SK-N-SH (cell line): ENCODE measurements at regions not wholly inside any gene's neighbourhood (a gene's known extent, or its start where the extent isn't known, plus 50 kb on each side); places are given as distances from the start of the nearest gene placed in this dataset.

Source experiments
- CTCF ChIA-PET: fragments of 300-600, 350-600 bp; formaldehyde crosslinking; extraction: SDS; loops from one replicate; lab custom pipeline; 2021; lab: Yijun Ruan, JAX
- POLR2A ChIA-PET: fragments of 350-600 bp; sonication (Branson Sonifier 250); formaldehyde crosslinking; extraction: SDS; loops from one replicate; lab custom pipeline; 2020; ENCODE audit warnings: antibody characterized with exemption, inconsistent platforms; lab: Yijun Ruan, JAX
- DNase-seq: peaks from one replicate; pipeline ENCODE4 v3.0.0; 2012
- H2AFZ ChIP-seq: fragments of 200-600 bp; sonication (generic); 2 replicates; pipeline ENCODE4 v1.8.1; 2016; ENCODE audit warnings: antibody characterized with exemption, mild to moderate bottlenecking, low read depth
- H3F3A ChIP-seq: fragments of 200-600 bp; sonication (generic); replicated peaks from 2 replicates; pipeline ENCODE3; 2016; ENCODE audit warnings: antibody characterized with exemption, mild to moderate bottlenecking; ENCODE audit not compliant: insufficient read depth
- H3K27ac ChIP-seq, 2 experiments: fragments of 200-500 bp in 1 of 2; fragments of 200-600 bp in 1 of 2; sonication (Bioruptor generic) in 1 of 2; sonication (generic), shearing (Covaris generic) in 1 of 2; 2 replicates each; pipeline versions ENCODE4 v1.5.1 to v1.6.1; 2014 to 2016; ENCODE audit warnings: low read depth in 2 of 2, inconsistent platforms in 1 of 2, low read length in 1 of 2, mild to moderate bottlenecking in 1 of 2, mixed read lengths in 1 of 2
- H3K27me3 ChIP-seq: fragments of 200-600 bp; sonication (generic), shearing (Covaris generic); 2 replicates; pipeline ENCODE4 v1.6.1; 2016; ENCODE audit warnings: mixed run types; ENCODE audit not compliant: insufficient read depth
- H3K36me3 ChIP-seq, 2 experiments: fragments of 200-500 bp in 1 of 2; fragments of 200-600 bp in 1 of 2; sonication (Bioruptor generic) in 1 of 2; sonication (generic) in 1 of 2; replicated peaks in 1 of 2; 2 replicates each; pipeline versions ENCODE3 to v1.5.1; 2014 to 2016; ENCODE audit warnings: low read length in 1 of 2, mild to moderate bottlenecking in 1 of 2; ENCODE audit not compliant: insufficient read depth in 2 of 2, control insufficient read depth in 1 of 2
- H3K4me1 ChIP-seq, 2 experiments: fragments of 200-500 bp in 1 of 2; fragments of 200-600 bp in 1 of 2; sonication (Bioruptor generic) in 1 of 2; sonication (generic), shearing (Covaris generic) in 1 of 2; 2 replicates each; pipeline versions ENCODE4 v1.5.1 to v1.6.1; 2014 to 2016; ENCODE audit warnings: low read depth in 1 of 2, low read length in 1 of 2, mixed run types in 1 of 2; ENCODE audit not compliant: insufficient read depth in 2 of 2, control insufficient read depth in 1 of 2
- H3K4me2 ChIP-seq: fragments of 200-600 bp; sonication (generic), shearing (Covaris generic); 2 replicates; pipeline ENCODE4 v1.6.1; 2017; ENCODE audit warnings: mixed run types
- H3K4me3 ChIP-seq, 2 experiments: fragments of 200-500 bp in 1 of 2; fragments of 200-600 bp in 1 of 2; sonication (Bioruptor generic) in 1 of 2; sonication (generic), shearing (Covaris generic) in 1 of 2; 2 replicates each; pipeline versions ENCODE4 v1.5.1 to v1.8.1; 2014 to 2016; ENCODE audit warnings: low read depth in 2 of 2, inconsistent platforms in 1 of 2, low read length in 1 of 2, mild to moderate bottlenecking in 1 of 2, mixed read lengths in 1 of 2, moderate library complexity in 1 of 2
- H3K79me2 ChIP-seq: fragments of 200-600 bp; sonication (generic); 2 replicates; pipeline ENCODE4 v1.8.1; 2017; ENCODE audit warnings: mild to moderate bottlenecking; ENCODE audit not compliant: insufficient read depth
- H3K9ac ChIP-seq: fragments of 200-600 bp; sonication (generic); 2 replicates; pipeline ENCODE4 v1.6.1; 2017; ENCODE audit warnings: mixed run types
- H3K9me2 ChIP-seq: fragments of 200-600 bp; sonication (generic); 2 replicates; pipeline ENCODE4 v1.6.1; 2017; ENCODE audit warnings: mixed run types
- H3K9me3 ChIP-seq: fragments of 200-600 bp; sonication (generic); 2 replicates; pipeline ENCODE4 v1.6.1; 2017; ENCODE audit warnings: mixed run types, mild to moderate bottlenecking, moderate library complexity
- H4K20me1 ChIP-seq: fragments of 200-600 bp; sonication (generic); 2 replicates; pipeline ENCODE4 v1.6.1; 2017; ENCODE audit warnings: mild to moderate bottlenecking, mixed run types; ENCODE audit not compliant: insufficient read depth
- CHD2 ChIP-seq: fragments of 150-350 bp; IDR thresholded peaks from 2 replicates; pipeline ENCODE4 v1.6.1; 2018; ENCODE audit warnings: low read length; ENCODE audit not compliant: partially characterized antibody
- FOXJ3 ChIP-seq: sonication (generic); formaldehyde crosslinking; IDR thresholded peaks from 2 replicates; pipeline ENCODE4 v1.5.1; 2020; ENCODE audit warnings: mild to moderate bottlenecking, missing genetic modification reagents
- GABPA ChIP-seq: IDR thresholded peaks from 2 replicates; pipeline ENCODE4 v1.4.0; 2012; ENCODE audit warnings: low read depth, mild to moderate bottlenecking
- GATA2 ChIP-seq: sonication (generic); formaldehyde crosslinking; IDR thresholded peaks from 2 replicates; pipeline ENCODE4 v1.5.0; 2020; ENCODE audit warnings: mild to moderate bottlenecking, missing genetic modification reagents
- JUND ChIP-seq: IDR thresholded peaks from 2 replicates; pipeline ENCODE4 v1.4.0; 2012
- MXI1 ChIP-seq: IDR thresholded peaks from 2 replicates; pipeline ENCODE4 v1.6.1; 2012; ENCODE audit warnings: mild to moderate bottlenecking, low read depth, low read length, improper control_type of control experiment
- NFIC ChIP-seq: IDR thresholded peaks from 2 replicates; pipeline ENCODE4 v1.4.0; 2012; ENCODE audit warnings: borderline replicate concordance
- RCOR1 ChIP-seq: fragments of 150-350 bp; IDR thresholded peaks from 2 replicates; pipeline ENCODE4 v1.6.1; 2017; ENCODE audit warnings: antibody characterized with exemption, low read length
- RFX5 ChIP-seq: IDR thresholded peaks from 2 replicates; pipeline ENCODE4 v1.6.1; 2012; ENCODE audit warnings: mild to moderate bottlenecking, improper control_type of control experiment, low read length
- SIN3A ChIP-seq: IDR thresholded peaks from 2 replicates; pipeline ENCODE4 v1.6.1; 2012; ENCODE audit warnings: low read depth, mild to moderate bottlenecking, low read length, moderate library complexity, borderline replicate concordance
- SMC3 ChIP-seq: IDR thresholded peaks from 2 replicates; pipeline ENCODE4 v1.6.1; 2012; ENCODE audit warnings: low read depth, low read length, improper control_type of control experiment
- TCF12 ChIP-seq: IDR thresholded peaks from 2 replicates; pipeline ENCODE4 v1.4.0; 2012
- YY1 ChIP-seq: IDR thresholded peaks from 2 replicates; pipeline ENCODE4 v1.4.0; 2012; ENCODE audit warnings: low read depth, mild to moderate bottlenecking
- WGBS: methylation state at CpG from one replicate; pipeline ENCODE4 v1.1.6; 2017; ENCODE audit warnings: low lambda C conversion rate; 5-methylcytosine and 5-hydroxymethylcytosine counted together
- TF ChIP-seq, protein P1 (sequence below): IDR thresholded peaks from 2 replicates; pipeline ENCODE4 v1.6.1; 2012; ENCODE audit warnings: mild to moderate bottlenecking, low read depth, low read length, moderate library complexity
- TF ChIP-seq, protein P2 (sequence below): IDR thresholded peaks from 2 replicates; pipeline ENCODE4 v1.4.0; 2012; ENCODE audit warnings: low read depth, borderline replicate concordance
- TF ChIP-seq, protein P3 (sequence below): fragments of 150-350 bp; IDR thresholded peaks from 2 replicates; pipeline ENCODE4 v1.6.1; 2016; ENCODE audit warnings: mild to moderate bottlenecking, low read depth, low read length
- TF ChIP-seq, protein P4 (sequence below): IDR thresholded peaks from 2 replicates; pipeline ENCODE4; 2012
- TF ChIP-seq, protein P5 (sequence below): IDR thresholded peaks from 2 replicates; pipeline ENCODE4 v1.4.0; 2012; ENCODE audit warnings: low read depth
- TF ChIP-seq, protein P6 (sequence below): IDR thresholded peaks from 2 replicates; pipeline ENCODE4 v1.4.0; 2012; ENCODE audit warnings: low read depth, borderline replicate concordance
- TF ChIP-seq, protein P7 (sequence below): fragments of 150-350 bp; IDR thresholded peaks from 2 replicates; pipeline ENCODE4 v1.6.1; 2017; ENCODE audit warnings: antibody characterized with exemption, low read length, low read depth, borderline replicate concordance

DNA sequence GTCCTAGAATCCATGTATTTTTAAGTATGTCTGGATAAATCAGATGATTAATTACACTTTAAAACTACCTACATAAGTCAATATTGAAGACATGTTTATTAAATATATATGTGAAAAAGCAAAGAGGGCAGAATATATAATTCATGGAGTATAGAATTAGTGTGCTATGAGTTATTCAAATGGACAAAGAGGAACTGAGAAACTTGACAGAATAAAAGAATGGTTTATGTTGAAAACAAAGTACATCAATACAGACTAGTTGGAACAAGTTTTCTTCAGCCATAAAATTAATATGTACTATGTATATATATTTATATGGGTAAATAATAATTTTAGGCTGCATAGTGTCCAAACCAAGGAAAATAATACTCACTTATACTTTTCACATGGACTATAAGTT is 173.5 kb downstream of the NPFFR2 start:
- no peak overlapping the region for H3K4me3 ChIP-seq
- no peak overlapping the region for H3K27ac ChIP-seq
- H4K20me1 ChIP-seq, result no peaks in the 10 kb centered on the region
- no peak overlapping the region for H2AFZ ChIP-seq
- CTCF ChIA-PET, result no interaction called here
- DNase-seq, result no peak
- no peak overlapping the region for H3K4me2 ChIP-seq
- no peaks in the 10 kb centered on the region for H3F3A ChIP-seq
- H3K9me2 ChIP-seq, result no peaks in the 10 kb centered on the region
- no peaks in the 10 kb centered on the region for H3K9me3 ChIP-seq
- TF ChIP-seq RFX5, result no peak
- TF ChIP-seq MXI1, result no peak
- TF ChIP-seq, protein P1, sequence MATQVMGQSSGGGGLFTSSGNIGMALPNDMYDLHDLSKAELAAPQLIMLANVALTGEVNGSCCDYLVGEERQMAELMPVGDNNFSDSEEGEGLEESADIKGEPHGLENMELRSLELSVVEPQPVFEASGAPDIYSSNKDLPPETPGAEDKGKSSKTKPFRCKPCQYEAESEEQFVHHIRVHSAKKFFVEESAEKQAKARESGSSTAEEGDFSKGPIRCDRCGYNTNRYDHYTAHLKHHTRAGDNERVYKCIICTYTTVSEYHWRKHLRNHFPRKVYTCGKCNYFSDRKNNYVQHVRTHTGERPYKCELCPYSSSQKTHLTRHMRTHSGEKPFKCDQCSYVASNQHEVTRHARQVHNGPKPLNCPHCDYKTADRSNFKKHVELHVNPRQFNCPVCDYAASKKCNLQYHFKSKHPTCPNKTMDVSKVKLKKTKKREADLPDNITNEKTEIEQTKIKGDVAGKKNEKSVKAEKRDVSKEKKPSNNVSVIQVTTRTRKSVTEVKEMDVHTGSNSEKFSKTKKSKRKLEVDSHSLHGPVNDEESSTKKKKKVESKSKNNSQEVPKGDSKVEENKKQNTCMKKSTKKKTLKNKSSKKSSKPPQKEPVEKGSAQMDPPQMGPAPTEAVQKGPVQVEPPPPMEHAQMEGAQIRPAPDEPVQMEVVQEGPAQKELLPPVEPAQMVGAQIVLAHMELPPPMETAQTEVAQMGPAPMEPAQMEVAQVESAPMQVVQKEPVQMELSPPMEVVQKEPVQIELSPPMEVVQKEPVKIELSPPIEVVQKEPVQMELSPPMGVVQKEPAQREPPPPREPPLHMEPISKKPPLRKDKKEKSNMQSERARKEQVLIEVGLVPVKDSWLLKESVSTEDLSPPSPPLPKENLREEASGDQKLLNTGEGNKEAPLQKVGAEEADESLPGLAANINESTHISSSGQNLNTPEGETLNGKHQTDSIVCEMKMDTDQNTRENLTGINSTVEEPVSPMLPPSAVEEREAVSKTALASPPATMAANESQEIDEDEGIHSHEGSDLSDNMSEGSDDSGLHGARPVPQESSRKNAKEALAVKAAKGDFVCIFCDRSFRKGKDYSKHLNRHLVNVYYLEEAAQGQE, result no peak
- TF ChIP-seq CHD2, result no peak
- no peak for TF ChIP-seq GABPA
- TF ChIP-seq, protein P2, sequence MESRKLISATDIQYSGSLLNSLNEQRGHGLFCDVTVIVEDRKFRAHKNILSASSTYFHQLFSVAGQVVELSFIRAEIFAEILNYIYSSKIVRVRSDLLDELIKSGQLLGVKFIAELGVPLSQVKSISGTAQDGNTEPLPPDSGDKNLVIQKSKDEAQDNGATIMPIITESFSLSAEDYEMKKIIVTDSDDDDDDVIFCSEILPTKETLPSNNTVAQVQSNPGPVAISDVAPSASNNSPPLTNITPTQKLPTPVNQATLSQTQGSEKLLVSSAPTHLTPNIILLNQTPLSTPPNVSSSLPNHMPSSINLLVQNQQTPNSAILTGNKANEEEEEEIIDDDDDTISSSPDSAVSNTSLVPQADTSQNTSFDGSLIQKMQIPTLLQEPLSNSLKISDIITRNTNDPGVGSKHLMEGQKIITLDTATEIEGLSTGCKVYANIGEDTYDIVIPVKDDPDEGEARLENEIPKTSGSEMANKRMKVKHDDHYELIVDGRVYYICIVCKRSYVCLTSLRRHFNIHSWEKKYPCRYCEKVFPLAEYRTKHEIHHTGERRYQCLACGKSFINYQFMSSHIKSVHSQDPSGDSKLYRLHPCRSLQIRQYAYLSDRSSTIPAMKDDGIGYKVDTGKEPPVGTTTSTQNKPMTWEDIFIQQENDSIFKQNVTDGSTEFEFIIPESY, result no peak
- TF ChIP-seq FOXJ3, result no peak
- no peak for TF ChIP-seq GATA2
- no peak for TF ChIP-seq SMC3
- no peaks in the 10 kb centered on the region for H3K4me1 ChIP-seq
- H3K27me3 ChIP-seq, result no peaks in the 10 kb centered on the region
- POLR2A ChIA-PET, result no interaction called here
- H3K36me3 ChIP-seq, result no peaks in the 10 kb centered on the region
- H3K79me2 ChIP-seq, result no peaks in the 10 kb centered on the region
- H3K9ac ChIP-seq, result no peak overlapping the region

DNA sequence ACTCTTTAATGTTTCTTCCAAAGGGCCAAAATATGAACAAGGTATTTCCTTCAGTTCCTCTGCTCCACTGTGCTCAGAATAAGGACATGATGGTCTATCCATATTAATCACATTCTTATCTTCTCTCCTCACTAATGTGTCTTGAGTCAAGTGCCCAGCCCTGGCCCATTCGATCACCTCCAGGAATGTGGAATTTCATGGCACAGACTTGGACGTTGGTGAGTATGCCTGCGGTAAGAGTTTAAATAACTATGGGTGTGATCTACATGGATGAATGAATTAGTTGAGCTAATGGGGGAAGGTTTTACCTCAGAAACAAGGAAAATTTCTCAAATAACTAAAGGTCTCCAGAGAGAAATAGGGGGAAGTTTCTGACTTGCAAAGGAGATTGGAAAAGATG is 174.0 kb downstream of the NPFFR2 start:
- Histone ChIP-seq H3K36me3 (no peaks in the 10 kb centered on the region), H3K9me3 (no peaks in the 10 kb centered on the region), H3K27ac (no peak overlapping the region), H4K20me1 (no peaks in the 10 kb centered on the region), H3K4me3 (no peak overlapping the region), H3K4me1 (no peaks in the 10 kb centered on the region), H3K9ac (no peak overlapping the region), H2AFZ (no peak overlapping the region), H3K27me3 (no peaks in the 10 kb centered on the region), H3F3A (no peaks in the 10 kb centered on the region), H3K79me2 (no peaks in the 10 kb centered on the region), H3K9me2 (no peaks in the 10 kb centered on the region), H3K4me2 (no peak overlapping the region)
- ChIA-PET CTCF (no interaction called here), POLR2A (no interaction called here)
- 33% methylated on average over 3 of the region's 3 CpGs for WGBS
- DNase-seq, result no peak
- TF ChIP-seq, protein P3, sequence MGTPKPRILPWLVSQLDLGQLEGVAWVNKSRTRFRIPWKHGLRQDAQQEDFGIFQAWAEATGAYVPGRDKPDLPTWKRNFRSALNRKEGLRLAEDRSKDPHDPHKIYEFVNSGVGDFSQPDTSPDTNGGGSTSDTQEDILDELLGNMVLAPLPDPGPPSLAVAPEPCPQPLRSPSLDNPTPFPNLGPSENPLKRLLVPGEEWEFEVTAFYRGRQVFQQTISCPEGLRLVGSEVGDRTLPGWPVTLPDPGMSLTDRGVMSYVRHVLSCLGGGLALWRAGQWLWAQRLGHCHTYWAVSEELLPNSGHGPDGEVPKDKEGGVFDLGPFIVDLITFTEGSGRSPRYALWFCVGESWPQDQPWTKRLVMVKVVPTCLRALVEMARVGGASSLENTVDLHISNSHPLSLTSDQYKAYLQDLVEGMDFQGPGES, result no peak
- TF ChIP-seq SIN3A, result no peak
- no peak for TF ChIP-seq NFIC
- TF ChIP-seq, protein P4, sequence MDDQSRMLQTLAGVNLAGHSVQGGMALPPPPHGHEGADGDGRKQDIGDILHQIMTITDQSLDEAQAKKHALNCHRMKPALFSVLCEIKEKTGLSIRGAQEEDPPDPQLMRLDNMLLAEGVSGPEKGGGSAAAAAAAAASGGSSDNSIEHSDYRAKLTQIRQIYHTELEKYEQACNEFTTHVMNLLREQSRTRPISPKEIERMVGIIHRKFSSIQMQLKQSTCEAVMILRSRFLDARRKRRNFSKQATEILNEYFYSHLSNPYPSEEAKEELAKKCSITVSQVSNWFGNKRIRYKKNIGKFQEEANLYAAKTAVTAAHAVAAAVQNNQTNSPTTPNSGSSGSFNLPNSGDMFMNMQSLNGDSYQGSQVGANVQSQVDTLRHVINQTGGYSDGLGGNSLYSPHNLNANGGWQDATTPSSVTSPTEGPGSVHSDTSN, result no peak
- TF ChIP-seq CHD2, result no peak
- TF ChIP-seq RFX5, result no peak
- no peak for TF ChIP-seq FOXJ3
- TF ChIP-seq, protein P5, sequence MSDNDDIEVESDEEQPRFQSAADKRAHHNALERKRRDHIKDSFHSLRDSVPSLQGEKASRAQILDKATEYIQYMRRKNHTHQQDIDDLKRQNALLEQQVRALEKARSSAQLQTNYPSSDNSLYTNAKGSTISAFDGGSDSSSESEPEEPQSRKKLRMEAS, result no peak
- no peak for TF ChIP-seq YY1
- TF ChIP-seq, protein P6, sequence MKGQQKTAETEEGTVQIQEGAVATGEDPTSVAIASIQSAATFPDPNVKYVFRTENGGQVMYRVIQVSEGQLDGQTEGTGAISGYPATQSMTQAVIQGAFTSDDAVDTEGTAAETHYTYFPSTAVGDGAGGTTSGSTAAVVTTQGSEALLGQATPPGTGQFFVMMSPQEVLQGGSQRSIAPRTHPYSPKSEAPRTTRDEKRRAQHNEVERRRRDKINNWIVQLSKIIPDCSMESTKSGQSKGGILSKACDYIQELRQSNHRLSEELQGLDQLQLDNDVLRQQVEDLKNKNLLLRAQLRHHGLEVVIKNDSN, result no peak
- no peak for TF ChIP-seq TCF12
- no peak for TF ChIP-seq JUND
- TF ChIP-seq, protein P7, sequence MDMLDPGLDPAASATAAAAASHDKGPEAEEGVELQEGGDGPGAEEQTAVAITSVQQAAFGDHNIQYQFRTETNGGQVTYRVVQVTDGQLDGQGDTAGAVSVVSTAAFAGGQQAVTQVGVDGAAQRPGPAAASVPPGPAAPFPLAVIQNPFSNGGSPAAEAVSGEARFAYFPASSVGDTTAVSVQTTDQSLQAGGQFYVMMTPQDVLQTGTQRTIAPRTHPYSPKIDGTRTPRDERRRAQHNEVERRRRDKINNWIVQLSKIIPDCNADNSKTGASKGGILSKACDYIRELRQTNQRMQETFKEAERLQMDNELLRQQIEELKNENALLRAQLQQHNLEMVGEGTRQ, result no peak
- no peak for TF ChIP-seq RCOR1
